Liver (tissue), 8 donors: ENCODE measurements at regions not wholly inside any gene's neighbourhood (a gene's known extent, or its start where the extent isn't known, plus 50 kb on each side); places are given as distances from the start of the nearest gene placed in this dataset.

Experiments
- DNase-seq: peaks from one replicate; pipeline ENCODE4 v3.0.0-alpha.2; 2017; ENCODE audit warnings: low spot score
- H3K27ac ChIP-seq, 2 donors: one replicate each; pipeline ENCODE4 v1.7.0; 2013; ENCODE audit warnings: inconsistent platforms in 2 of 2, low read length in 2 of 2, control low read depth in 1 of 2, low read depth in 1 of 2, mild to moderate bottlenecking in 1 of 2
- H3K27me3 ChIP-seq, 4 donors: one replicate each; pipeline versions ENCODE4 v1.6.1 to v1.7.0; 2013; ENCODE audit warnings: low read length in 3 of 4, inconsistent platforms in 1 of 4, mild to moderate bottlenecking in 1 of 4, moderate library complexity in 1 of 4; ENCODE audit not compliant: control insufficient read depth in 4 of 4, insufficient read depth in 4 of 4
- H3K36me3 ChIP-seq, 4 donors: one replicate each; pipeline versions ENCODE4 v1.6.1 to v1.7.0; 2013; ENCODE audit warnings: low read length in 3 of 4, mild to moderate bottlenecking in 3 of 4, low read depth in 1 of 4, moderate library complexity in 1 of 4; ENCODE audit not compliant: control insufficient read depth in 4 of 4, insufficient read depth in 3 of 4
- H3K4me1 ChIP-seq, 4 donors: one replicate each; pipeline versions ENCODE4 v1.6.1 to v1.7.0; 2013; ENCODE audit warnings: low read length in 3 of 4, mild to moderate bottlenecking in 3 of 4, moderate library complexity in 1 of 4; ENCODE audit not compliant: control insufficient read depth in 4 of 4, insufficient read depth in 4 of 4
- H3K4me3 ChIP-seq, 3 donors: one replicate each; pipeline versions ENCODE4 v1.6.1 to v1.7.0; 2013; ENCODE audit warnings: low read length in 3 of 3, control low read depth in 1 of 3, low read depth in 1 of 3, mild to moderate bottlenecking in 1 of 3
- H3K9ac ChIP-seq, 2 donors: one replicate each; pipeline ENCODE4 v1.7.0; 2013; ENCODE audit warnings: low read length in 2 of 2, mild to moderate bottlenecking in 2 of 2, moderate library complexity in 2 of 2, control low read depth in 1 of 2, low read depth in 1 of 2
- H3K9me3 ChIP-seq, 4 donors: one replicate each; pipeline versions ENCODE4 v1.6.1 to v1.7.0; 2013; ENCODE audit warnings: low read length in 3 of 4; ENCODE audit not compliant: control insufficient read depth in 4 of 4
- ATF3 ChIP-seq: IDR thresholded peaks from 2 replicates; pipeline ENCODE4 v1.6.1; 2016; ENCODE audit warnings: antibody characterized with exemption
- CTCF ChIP-seq: fragments of 150-350 bp; IDR thresholded peaks from 2 replicates; pipeline ENCODE4 v1.5.1; 2017; ENCODE audit warnings: improper control_type of control experiment, low read depth, low read length; ENCODE audit not compliant: missing input control
- EGR1 ChIP-seq, 2 donors: IDR thresholded peaks; 2 replicates each; pipeline ENCODE4 v1.6.1; 2016 to 2018; ENCODE audit warnings: antibody characterized with exemption in 2 of 2, low read depth in 2 of 2
- FOXA1 ChIP-seq: IDR thresholded peaks from 2 replicates; pipeline ENCODE4 v1.6.1; 2016; ENCODE audit warnings: antibody characterized with exemption
- FOXA2 ChIP-seq: IDR thresholded peaks from 2 replicates; pipeline ENCODE4 v1.6.1; 2016; ENCODE audit warnings: antibody characterized with exemption
- GABPA ChIP-seq, 2 donors: IDR thresholded peaks in 1 of 2; conservative IDR thresholded peaks in 1 of 2; 2 replicates each; pipeline ENCODE4 v1.6.1; 2016; ENCODE audit warnings: antibody characterized with exemption in 2 of 2, mild to moderate bottlenecking in 1 of 2, moderate library complexity in 1 of 2
- HNF4A ChIP-seq, 2 donors: conservative IDR thresholded peaks; 2 replicates each; pipeline ENCODE4 v1.6.1; 2016; ENCODE audit warnings: antibody characterized with exemption in 2 of 2, mild to moderate bottlenecking in 2 of 2
- HNF4G ChIP-seq: IDR thresholded peaks from 2 replicates; pipeline ENCODE4 v1.6.1; 2016; ENCODE audit warnings: antibody characterized with exemption
- JUND ChIP-seq, 2 donors: IDR thresholded peaks; 2 replicates each; pipeline ENCODE4 v1.6.1; 2016; ENCODE audit warnings: antibody characterized with exemption in 2 of 2
- MAX ChIP-seq: IDR thresholded peaks from 2 replicates; pipeline ENCODE4 v1.6.1; 2016; ENCODE audit warnings: antibody characterized with exemption
- NR2F2 ChIP-seq: IDR thresholded peaks from 2 replicates; pipeline ENCODE4 v1.6.1; 2016; ENCODE audit warnings: antibody characterized with exemption
- RAD21 ChIP-seq, 2 donors: IDR thresholded peaks; 2 replicates each; pipeline ENCODE4 v1.6.1; 2016; ENCODE audit warnings: antibody characterized with exemption in 2 of 2, mild to moderate bottlenecking in 2 of 2
- REST ChIP-seq: IDR thresholded peaks from 2 replicates; pipeline ENCODE4 v1.6.1; 2016; ENCODE audit warnings: antibody characterized with exemption, mild to moderate bottlenecking
- RXRA ChIP-seq, 2 donors: IDR thresholded peaks; 2 replicates each; pipeline ENCODE4 v1.6.1; 2017 to 2018; ENCODE audit warnings: antibody characterized with exemption in 2 of 2, mild to moderate bottlenecking in 1 of 2
- SP1 ChIP-seq: IDR thresholded peaks from 2 replicates; pipeline ENCODE4 v1.6.1; 2018; ENCODE audit warnings: antibody characterized with exemption, mild to moderate bottlenecking
- TAF1 ChIP-seq: conservative IDR thresholded peaks from 2 replicates; pipeline ENCODE4 v1.6.1; 2016; ENCODE audit warnings: antibody characterized with exemption, mild to moderate bottlenecking
- YY1 ChIP-seq: IDR thresholded peaks from 2 replicates; pipeline ENCODE4 v1.6.1; 2016; ENCODE audit warnings: antibody characterized with exemption, mild to moderate bottlenecking
- ZBTB33 ChIP-seq: IDR thresholded peaks from 2 replicates; pipeline ENCODE4 v1.6.1; 2016; ENCODE audit warnings: antibody characterized with exemption
- WGBS: extraction: QIAGEN DNeasy Blood & Tissue Kit; methylation state at CpG from one replicate; pipeline ENCODE4 v1.1.7; 2013; 5-methylcytosine and 5-hydroxymethylcytosine counted together
- donor health status: healthy.
- donor health status: healthy.
- donor health status: healthy.
- donor health status: healthy.
- donor health status: healthy.

- TF ChIP-seq RXRA (IDR thresholded peaks at IDR 0.05) (no peak), MAX (no peak), GABPA (IDR thresholded peaks at IDR 0.05 in 1 of 2, conservative IDR thresholded peaks at IDR 0.05 in 1 of 2) (no peak)
- H3K9me3 ChIP-seq, result no peaks in the 10 kb centered on the region
- no peaks in the 10 kb centered on the region for H3K36me3 ChIP-seq
- H3K27me3 ChIP-seq, result no peaks in the 10 kb centered on the region
- no peak overlapping the region for H3K9ac ChIP-seq
- no peak overlapping the region for H3K27ac ChIP-seq
- 88% methylated on average over 1 of the region's 1 CpG for WGBS
- no peak overlapping the region for H3K4me3 ChIP-seq
- H3K4me1 ChIP-seq, result no peaks in the 10 kb centered on the region
- no peak for DNase-seq
Measured at GRCh38 chr4:33272722-33273121, 2552.6 kb downstream of the PCDH7 start.

- no peak overlapping the region for H3K4me3 ChIP-seq
- no peak for DNase-seq
- no peaks in the 10 kb centered on the region for H3K27me3 ChIP-seq
- no peaks in the 10 kb centered on the region for H3K9me3 ChIP-seq
- H3K9ac ChIP-seq, result no peak overlapping the region
- H3K4me1 ChIP-seq, result no peaks in the 10 kb centered on the region
- no peak overlapping the region for H3K27ac ChIP-seq
- no peak for TF ChIP-seq ATF3
- no peak for TF ChIP-seq ZBTB33
- TF ChIP-seq REST, result no peak
- TF ChIP-seq RXRA (IDR thresholded peaks at IDR 0.05), result no peak
- no peak for TF ChIP-seq EGR1 (IDR thresholded peaks at IDR 0.05; ENCODE audit: low read depth in 2 of 2)
- TF ChIP-seq JUND (IDR thresholded peaks at IDR 0.05), result no peak
- TF ChIP-seq TAF1, result no peak
- TF ChIP-seq FOXA1, result no peak
- TF ChIP-seq YY1, result no peak
- TF ChIP-seq HNF4G, result no peak
- no peak for TF ChIP-seq MAX
- TF ChIP-seq HNF4A (conservative IDR thresholded peaks at IDR 0.05), result no peak
- TF ChIP-seq GABPA (IDR thresholded peaks at IDR 0.05 in 1 of 2, conservative IDR thresholded peaks at IDR 0.05 in 1 of 2), result no peak
- TF ChIP-seq CTCF, result no peak
- TF ChIP-seq FOXA2, result no peak
- no peak for TF ChIP-seq RAD21 (IDR thresholded peaks at IDR 0.05)
- no peak for TF ChIP-seq SP1
- TF ChIP-seq NR2F2, result no peak
- no peaks in the 10 kb centered on the region for H3K36me3 ChIP-seq
- WGBS, result 75% methylated on average over 1 of the region's 1 CpG
Measured at GRCh38 chr4:33283818-33284217, 2563.6 kb downstream of the PCDH7 start.
